ENCODE measurements at regions not wholly inside any gene's neighbourhood (a gene's known extent, or its start where the extent isn't known, plus 50 kb on each side); places are given as distances from the start of the nearest gene placed in this dataset.

GRCh38 chr11:127362754-127363308 is 362.3 kb upstream of the KIRREL3 start:
- Histone ChIP-seq H3K27me3 (ENCODE audit: low read depth) (peaks cover 4% of the 10 kb centered on the region), H3K4me3 (no peak overlapping the region), H3K27ac (no peak overlapping the region), H3K4me1 (no peaks in the 10 kb centered on the region), H3K9me3 (no peaks in the 10 kb centered on the region), H3K36me3 (no peaks in the 10 kb centered on the region)
- TF ChIP-seq, protein P1, sequence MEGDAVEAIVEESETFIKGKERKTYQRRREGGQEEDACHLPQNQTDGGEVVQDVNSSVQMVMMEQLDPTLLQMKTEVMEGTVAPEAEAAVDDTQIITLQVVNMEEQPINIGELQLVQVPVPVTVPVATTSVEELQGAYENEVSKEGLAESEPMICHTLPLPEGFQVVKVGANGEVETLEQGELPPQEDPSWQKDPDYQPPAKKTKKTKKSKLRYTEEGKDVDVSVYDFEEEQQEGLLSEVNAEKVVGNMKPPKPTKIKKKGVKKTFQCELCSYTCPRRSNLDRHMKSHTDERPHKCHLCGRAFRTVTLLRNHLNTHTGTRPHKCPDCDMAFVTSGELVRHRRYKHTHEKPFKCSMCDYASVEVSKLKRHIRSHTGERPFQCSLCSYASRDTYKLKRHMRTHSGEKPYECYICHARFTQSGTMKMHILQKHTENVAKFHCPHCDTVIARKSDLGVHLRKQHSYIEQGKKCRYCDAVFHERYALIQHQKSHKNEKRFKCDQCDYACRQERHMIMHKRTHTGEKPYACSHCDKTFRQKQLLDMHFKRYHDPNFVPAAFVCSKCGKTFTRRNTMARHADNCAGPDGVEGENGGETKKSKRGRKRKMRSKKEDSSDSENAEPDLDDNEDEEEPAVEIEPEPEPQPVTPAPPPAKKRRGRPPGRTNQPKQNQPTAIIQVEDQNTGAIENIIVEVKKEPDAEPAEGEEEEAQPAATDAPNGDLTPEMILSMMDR (IDR thresholded peaks at IDR 0.05) = no peak
- ATAC-seq (no peak), DNase-seq (no peak)
- intact Hi-C loops (cut with DNase I) = no loop called here

DNA sequence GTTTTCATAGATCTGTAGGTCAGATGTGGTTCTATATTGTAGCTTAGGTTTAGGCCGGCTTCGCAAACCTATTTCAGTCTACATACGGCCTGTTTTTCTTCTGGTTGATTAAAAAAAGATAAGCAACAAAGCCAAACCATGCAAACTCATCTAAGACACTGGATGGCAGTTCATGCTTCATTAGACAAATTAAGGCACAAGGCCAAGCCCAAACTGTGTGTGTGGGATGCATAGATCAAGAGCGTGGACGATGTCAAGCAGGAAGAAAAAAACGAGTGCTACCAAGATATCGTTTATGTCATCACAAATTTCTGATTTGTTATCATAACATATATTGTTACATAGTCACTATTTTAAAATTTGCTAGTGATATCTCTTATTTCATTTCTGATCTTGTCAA is 357.6 kb upstream of the KIRREL3 start:
- no peak for DNase-seq
- TF ChIP-seq, protein P1 (IDR thresholded peaks at IDR 0.05) = no peak
- Histone ChIP-seq H3K4me1 (no peaks in the 10 kb centered on the region), H3K27ac (no peak overlapping the region), H3K36me3 (no peaks in the 10 kb centered on the region), H3K4me3 (no peak overlapping the region), H3K27me3 (ENCODE audit: low read depth) (peaks cover 4% of the 10 kb centered on the region), H3K9me3 (no peaks in the 10 kb centered on the region)
- intact Hi-C loops (cut with DNase I) = no loop called here
- no peak for ATAC-seq

GRCh38 chr11:127350476-127350875 is 349.9 kb upstream of the KIRREL3 start:
- H3K4me3 ChIP-seq = no peak overlapping the region
- intact Hi-C loops (cut with DNase I) = no loop called here
- no peaks in the 10 kb centered on the region for H3K27me3 ChIP-seq (ENCODE audit: low read depth)
- H3K9me3 ChIP-seq = no peaks in the 10 kb centered on the region
- H3K27ac ChIP-seq = no peak overlapping the region
- H3K4me1 ChIP-seq = no peaks in the 10 kb centered on the region
- ATAC-seq (no peak), DNase-seq (no peak)
- TF ChIP-seq, protein P1 (IDR thresholded peaks at IDR 0.05) = no peak
- no peaks in the 10 kb centered on the region for H3K36me3 ChIP-seq

GRCh38 chr11:127345819-127346459 is 345.4 kb upstream of the KIRREL3 start:
- TF ChIP-seq, protein P1 (IDR thresholded peaks at IDR 0.05) = peak; percentile 69
- Histone ChIP-seq H3K9me3 (no peaks in the 10 kb centered on the region), H3K4me3 (no peak overlapping the region), H3K27ac (no peak overlapping the region), H3K36me3 (no peaks in the 10 kb centered on the region), H3K4me1 (no peaks in the 10 kb centered on the region), H3K27me3 (ENCODE audit: low read depth) (no peaks in the 10 kb centered on the region)
- ATAC-seq (no peak), DNase-seq (no peak)
- intact Hi-C loops (cut with DNase I) = no loop called here

DNA sequence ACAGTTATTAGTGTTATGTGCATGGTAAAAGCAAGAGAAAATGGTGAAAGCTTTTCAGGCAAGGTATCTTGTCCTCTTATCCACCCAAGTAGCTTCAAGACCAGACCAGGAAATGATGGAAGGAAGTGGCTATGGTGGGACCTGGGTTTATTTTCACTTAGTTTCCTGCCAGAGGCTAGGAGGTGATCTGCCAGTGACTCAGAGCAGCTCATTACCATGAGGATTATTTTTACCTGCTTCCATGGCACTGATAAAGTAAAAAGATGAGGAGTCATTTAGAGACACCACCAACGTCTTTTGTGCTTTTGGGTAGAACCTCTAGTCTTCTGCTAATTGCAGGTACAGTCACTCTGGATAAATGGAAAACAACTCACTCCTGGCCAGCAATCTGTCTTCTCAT is 339.9 kb upstream of the KIRREL3 start:
- Histone ChIP-seq H3K36me3 (no peaks in the 10 kb centered on the region), H3K4me1 (no peaks in the 10 kb centered on the region), H3K4me3 (no peak overlapping the region), H3K27ac (no peak overlapping the region), H3K27me3 (ENCODE audit: low read depth) (no peaks in the 10 kb centered on the region), H3K9me3 (no peaks in the 10 kb centered on the region)
- DNase-seq (no peak), ATAC-seq (no peak)
- TF ChIP-seq, protein P1 (IDR thresholded peaks at IDR 0.05) = no peak
- intact Hi-C loops (cut with DNase I) = no loop called here

Data from lower lobe of right lung (tissue), 2 donors.